ENCODE measurements at regions not wholly inside any gene's neighbourhood (a gene's known extent, or its start where the extent isn't known, plus 50 kb on each side); places are given as distances from the start of the nearest gene placed in this dataset.

DNA sequence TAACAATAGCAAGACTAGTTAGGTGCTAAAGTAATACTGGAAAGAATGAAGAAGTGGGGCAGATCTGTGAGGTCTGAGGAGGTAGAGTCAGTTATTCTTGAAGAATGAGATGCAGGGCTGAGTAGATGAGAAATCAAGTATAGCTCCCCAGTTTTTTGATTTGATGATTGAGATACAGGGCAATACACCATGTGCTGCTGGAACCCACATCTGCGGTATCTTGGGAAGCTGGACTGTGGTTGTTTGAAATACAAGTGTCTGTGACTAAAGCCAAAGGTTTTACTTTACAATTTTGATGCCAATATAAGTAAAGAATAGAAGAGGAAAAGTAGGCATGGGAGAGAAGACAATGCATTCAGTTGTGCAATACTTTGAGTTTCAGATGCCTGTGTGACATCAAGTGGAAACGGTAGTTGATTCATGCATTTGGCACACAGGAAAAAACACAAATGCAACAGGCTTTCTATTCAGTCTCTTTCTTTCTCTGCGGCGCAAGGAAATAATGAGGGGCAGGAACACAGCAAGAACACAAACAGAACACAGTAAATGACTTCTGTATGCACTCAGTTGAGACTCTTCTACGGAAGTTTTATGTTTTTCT lies 190.2 kb upstream of the SLC38A2 start:
- TF ChIP-seq EZH2phosphoT487 (IDR thresholded peaks at IDR 0.05; ENCODE audit: borderline replicate concordance) (no peak), RAD21 (IDR thresholded peaks at IDR 0.05; ENCODE audit: low read depth) (no peak), POLR2A (IDR thresholded peaks at IDR 0.05; ENCODE audit: borderline replicate concordance, extremely low read depth, insufficient read depth, insufficient read length) (no peak), POLR2AphosphoS5 (IDR thresholded peaks at IDR 0.05; ENCODE audit: low read depth, low read length) (no peak)
- TF ChIP-seq, protein P1, sequence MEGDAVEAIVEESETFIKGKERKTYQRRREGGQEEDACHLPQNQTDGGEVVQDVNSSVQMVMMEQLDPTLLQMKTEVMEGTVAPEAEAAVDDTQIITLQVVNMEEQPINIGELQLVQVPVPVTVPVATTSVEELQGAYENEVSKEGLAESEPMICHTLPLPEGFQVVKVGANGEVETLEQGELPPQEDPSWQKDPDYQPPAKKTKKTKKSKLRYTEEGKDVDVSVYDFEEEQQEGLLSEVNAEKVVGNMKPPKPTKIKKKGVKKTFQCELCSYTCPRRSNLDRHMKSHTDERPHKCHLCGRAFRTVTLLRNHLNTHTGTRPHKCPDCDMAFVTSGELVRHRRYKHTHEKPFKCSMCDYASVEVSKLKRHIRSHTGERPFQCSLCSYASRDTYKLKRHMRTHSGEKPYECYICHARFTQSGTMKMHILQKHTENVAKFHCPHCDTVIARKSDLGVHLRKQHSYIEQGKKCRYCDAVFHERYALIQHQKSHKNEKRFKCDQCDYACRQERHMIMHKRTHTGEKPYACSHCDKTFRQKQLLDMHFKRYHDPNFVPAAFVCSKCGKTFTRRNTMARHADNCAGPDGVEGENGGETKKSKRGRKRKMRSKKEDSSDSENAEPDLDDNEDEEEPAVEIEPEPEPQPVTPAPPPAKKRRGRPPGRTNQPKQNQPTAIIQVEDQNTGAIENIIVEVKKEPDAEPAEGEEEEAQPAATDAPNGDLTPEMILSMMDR (IDR thresholded peaks at IDR 0.05 in 2 of 3, conservative IDR thresholded peaks at IDR 0.05 in 1 of 3; ENCODE audit: borderline replicate concordance in 1 of 3, insufficient read depth in 1 of 3, low read depth in 2 of 3, low read length in 2 of 3) = no peak
- TF ChIP-seq, protein P2, sequence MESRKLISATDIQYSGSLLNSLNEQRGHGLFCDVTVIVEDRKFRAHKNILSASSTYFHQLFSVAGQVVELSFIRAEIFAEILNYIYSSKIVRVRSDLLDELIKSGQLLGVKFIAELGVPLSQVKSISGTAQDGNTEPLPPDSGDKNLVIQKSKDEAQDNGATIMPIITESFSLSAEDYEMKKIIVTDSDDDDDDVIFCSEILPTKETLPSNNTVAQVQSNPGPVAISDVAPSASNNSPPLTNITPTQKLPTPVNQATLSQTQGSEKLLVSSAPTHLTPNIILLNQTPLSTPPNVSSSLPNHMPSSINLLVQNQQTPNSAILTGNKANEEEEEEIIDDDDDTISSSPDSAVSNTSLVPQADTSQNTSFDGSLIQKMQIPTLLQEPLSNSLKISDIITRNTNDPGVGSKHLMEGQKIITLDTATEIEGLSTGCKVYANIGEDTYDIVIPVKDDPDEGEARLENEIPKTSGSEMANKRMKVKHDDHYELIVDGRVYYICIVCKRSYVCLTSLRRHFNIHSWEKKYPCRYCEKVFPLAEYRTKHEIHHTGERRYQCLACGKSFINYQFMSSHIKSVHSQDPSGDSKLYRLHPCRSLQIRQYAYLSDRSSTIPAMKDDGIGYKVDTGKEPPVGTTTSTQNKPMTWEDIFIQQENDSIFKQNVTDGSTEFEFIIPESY (IDR thresholded peaks at IDR 0.05; ENCODE audit: extremely low read depth, insufficient replicate concordance, low read length) = no peak

Measured in HCT116 (cell line).